AG09319 (cell line): ENCODE measurements at regions not wholly inside any gene's neighbourhood (a gene's known extent, or its start where the extent isn't known, plus 50 kb on each side); places are given as distances from the start of the nearest gene placed in this dataset.

Source experiments
- DNase-seq: peaks from one replicate; pipeline ENCODE4 v3.0.0-alpha.2; 2010; ENCODE audit warnings: low read depth; ENCODE audit errors: extremely low read depth
- TF ChIP-seq, protein P1 (sequence below): IDR thresholded peaks from 2 replicates; pipeline ENCODE4 v1.5.1; 2011; ENCODE audit warnings: low read depth, mild to moderate bottlenecking, inconsistent platforms, low read length, moderate library complexity

- TF ChIP-seq, protein P1, sequence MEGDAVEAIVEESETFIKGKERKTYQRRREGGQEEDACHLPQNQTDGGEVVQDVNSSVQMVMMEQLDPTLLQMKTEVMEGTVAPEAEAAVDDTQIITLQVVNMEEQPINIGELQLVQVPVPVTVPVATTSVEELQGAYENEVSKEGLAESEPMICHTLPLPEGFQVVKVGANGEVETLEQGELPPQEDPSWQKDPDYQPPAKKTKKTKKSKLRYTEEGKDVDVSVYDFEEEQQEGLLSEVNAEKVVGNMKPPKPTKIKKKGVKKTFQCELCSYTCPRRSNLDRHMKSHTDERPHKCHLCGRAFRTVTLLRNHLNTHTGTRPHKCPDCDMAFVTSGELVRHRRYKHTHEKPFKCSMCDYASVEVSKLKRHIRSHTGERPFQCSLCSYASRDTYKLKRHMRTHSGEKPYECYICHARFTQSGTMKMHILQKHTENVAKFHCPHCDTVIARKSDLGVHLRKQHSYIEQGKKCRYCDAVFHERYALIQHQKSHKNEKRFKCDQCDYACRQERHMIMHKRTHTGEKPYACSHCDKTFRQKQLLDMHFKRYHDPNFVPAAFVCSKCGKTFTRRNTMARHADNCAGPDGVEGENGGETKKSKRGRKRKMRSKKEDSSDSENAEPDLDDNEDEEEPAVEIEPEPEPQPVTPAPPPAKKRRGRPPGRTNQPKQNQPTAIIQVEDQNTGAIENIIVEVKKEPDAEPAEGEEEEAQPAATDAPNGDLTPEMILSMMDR: no peak
- no peak for DNase-seq
Observed at GRCh38 chr6:126280287-126280686, 59.6 kb upstream of the CENPW start.

- no peak for DNase-seq
- TF ChIP-seq, protein P1: no peak
Observed at GRCh38 chr6:126285871-126286365, 54.0 kb upstream of the CENPW start.
